NCI-H146 (cell line): ENCODE measurements at regions not wholly inside any gene's neighbourhood (a gene's known extent, or its start where the extent isn't known, plus 50 kb on each side); places are given as distances from the start of the nearest gene placed in this dataset.
"Not testable (repeated sequence)": the region's sequence is repeated elsewhere in the genome, so short reads cannot be mapped to it uniquely, and the experiment has no call there.

Experiments used
- DNase-seq: peaks from one replicate; lab custom pipeline; 2025; lab: John Stamatoyannopoulos, UW

GRCh38 chr21:17048974-17049373, 463.9 kb upstream of the CXADR start:
- DNase-seq, result no peak

GRCh38 chr21:17050156-17050555, 462.7 kb upstream of the CXADR start:
- no peak for DNase-seq

- DNase-seq, result no peak
Measured at GRCh38 chr21:17050646-17051045, 462.2 kb upstream of the CXADR start.

- DNase-seq, result no peak
Measured at GRCh38 chr21:17051054-17051453, 461.8 kb upstream of the CXADR start.

GRCh38 chr21:17053321-17053720, 459.5 kb upstream of the CXADR start:
- DNase-seq, result no peak

GRCh38 chr21:17059936-17060335, 452.9 kb upstream of the CXADR start:
- no peak for DNase-seq

- DNase-seq, result no peak
Measured at GRCh38 chr21:17066006-17066405, 446.8 kb upstream of the CXADR start.

GRCh38 chr21:17071093-17071492, 441.8 kb upstream of the CXADR start:
- no peak for DNase-seq

GRCh38 chr21:17081193-17081592, 431.6 kb upstream of the CXADR start:
- DNase-seq, result no peak

- no peak for DNase-seq
Measured at GRCh38 chr21:17082843-17083483, 429.9 kb upstream of the CXADR start.

- DNase-seq, result no peak
Measured at GRCh38 chr21:17085707-17086106, 427.1 kb upstream of the CXADR start.

GRCh38 chr21:17088500-17088899, 424.3 kb upstream of the CXADR start:
- DNase-seq, result no peak

- no peak for DNase-seq
Measured at GRCh38 chr21:17089091-17089491, 423.8 kb upstream of the CXADR start.

GRCh38 chr21:17101696-17102095, 411.1 kb upstream of the CXADR start:
- DNase-seq, result no peak

GRCh38 chr21:17105932-17106331, 406.9 kb upstream of the CXADR start:
- no peak for DNase-seq

GRCh38 chr21:17114045-17114444, 398.8 kb upstream of the CXADR start:
- DNase-seq, result no peak

GRCh38 chr21:17118638-17119384, 394.0 kb upstream of the CXADR start:
- no peak for DNase-seq

GRCh38 chr21:17119466-17120297, 393.2 kb upstream of the CXADR start:
- no peak for DNase-seq

GRCh38 chr21:17127395-17127794, 385.4 kb upstream of the CXADR start:
- DNase-seq, result not testable (repeated sequence)

GRCh38 chr21:17128132-17128531, 384.7 kb upstream of the CXADR start:
- DNase-seq, result no peak

GRCh38 chr21:17139159-17139558, 373.7 kb upstream of the CXADR start:
- not testable (repeated sequence) for DNase-seq

- DNase-seq, result no peak
Measured at GRCh38 chr21:17139696-17140095, 373.1 kb upstream of the CXADR start.

- DNase-seq, result no peak
Measured at GRCh38 chr21:17146426-17146825, 366.4 kb upstream of the CXADR start.
